GM10266 (cell line): ENCODE measurements at regions not wholly inside any gene's neighbourhood (a gene's known extent, or its start where the extent isn't known, plus 50 kb on each side); places are given as distances from the start of the nearest gene placed in this dataset.
A peak's percentile ranks its signal among the peaks of the same experiment; 100 is the strongest.
"Not testable (repeated sequence)": the region's sequence is repeated elsewhere in the genome, so short reads cannot be mapped to it uniquely, and the experiment has no call there.

Experiments used
- DNase-seq: peaks from one replicate; pipeline ENCODE4 v3.0.0; 2012; ENCODE audit errors: extremely low spot score

- not testable (repeated sequence) for DNase-seq
Observed at GRCh38 chr9:64499541-64499940, 785.5 kb downstream of the FOXD4L5 start.

DNA sequence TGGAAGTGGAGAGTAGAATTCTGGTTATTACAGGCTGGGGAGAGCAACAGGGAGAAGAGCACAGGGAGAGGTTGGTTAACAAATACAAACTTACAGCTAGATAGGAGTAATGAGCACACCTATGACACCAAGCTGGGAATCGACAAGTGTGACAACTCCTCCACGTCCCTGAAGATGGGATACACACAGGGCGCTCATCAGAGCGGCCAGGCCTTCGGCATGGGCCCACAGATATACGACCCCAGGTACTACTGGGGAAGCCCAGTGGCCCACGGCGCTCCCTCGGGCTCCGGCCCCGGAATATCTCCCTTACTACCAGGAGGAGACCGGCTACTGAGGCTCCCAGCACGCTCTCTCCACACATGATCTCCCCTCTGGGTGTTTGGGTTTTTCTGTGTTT, 786.6 kb downstream of the FOXD4L5 start:
- not testable (repeated sequence) for DNase-seq

DNA sequence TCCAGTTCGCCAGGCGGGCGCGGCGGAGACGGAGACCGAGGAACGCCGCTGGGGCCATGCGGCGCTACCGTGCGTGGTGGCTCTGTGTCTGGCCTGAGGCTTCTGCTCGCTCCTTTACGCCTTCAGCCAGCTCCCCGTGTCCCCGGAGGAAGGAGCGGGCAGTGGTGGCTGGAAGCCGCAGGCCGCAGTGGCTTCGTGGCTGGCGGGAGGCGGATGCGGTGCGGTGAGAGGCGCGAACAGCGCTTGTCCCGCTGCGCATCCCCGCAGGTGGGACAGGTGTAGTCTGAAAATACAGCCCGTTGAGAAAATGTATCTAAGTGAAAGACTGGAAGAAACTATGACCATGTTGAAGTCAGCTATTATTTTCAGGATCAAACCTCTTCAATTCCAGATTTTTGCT, 796.5 kb downstream of the FOXD4L5 start:
- DNase-seq = not testable (repeated sequence)

- DNase-seq = not testable (repeated sequence)
Observed at GRCh38 chr9:64486067-64486466, 798.9 kb downstream of the FOXD4L5 start.

GRCh38 chr9:64479095-64479494, 805.9 kb downstream of the FOXD4L5 start:
- DNase-seq = not testable (repeated sequence)

GRCh38 chr9:64468943-64469342, 816.1 kb downstream of the FOXD4L5 start:
- not testable (repeated sequence) for DNase-seq

- DNase-seq = not testable (repeated sequence)
Observed at GRCh38 chr9:64466052-64466599, 818.9 kb downstream of the FOXD4L5 start.

DNA sequence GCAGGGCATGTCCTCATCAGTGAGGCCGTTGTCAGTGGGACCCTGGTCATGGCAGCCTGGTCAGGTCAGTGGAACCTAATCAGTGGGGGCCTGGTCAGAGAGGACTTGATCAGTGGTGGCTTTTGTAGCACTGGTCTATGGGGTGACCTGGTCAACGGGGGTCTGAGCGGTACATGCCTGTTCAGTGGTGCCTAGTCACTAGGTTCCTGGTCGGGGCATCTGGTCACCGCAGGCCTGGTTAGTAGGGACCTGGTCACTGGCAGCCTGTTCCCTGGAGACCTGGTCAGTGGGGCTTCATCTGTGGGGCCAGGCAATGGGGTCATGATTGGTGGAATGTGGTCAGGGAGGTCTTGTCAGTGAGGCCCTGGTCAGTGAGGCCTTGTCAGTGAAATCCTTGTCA, 823.1 kb downstream of the FOXD4L5 start:
- DNase-seq = not testable (repeated sequence)

GRCh38 chr9:64458642-64459041, 826.4 kb downstream of the FOXD4L5 start:
- not testable (repeated sequence) for DNase-seq

- DNase-seq = not testable (repeated sequence)
Observed at GRCh38 chr9:64455107-64455648, 829.8 kb downstream of the FOXD4L5 start.

GRCh38 chr9:64452134-64452533, 832.9 kb downstream of the FOXD4L5 start:
- peak; percentile 1 for DNase-seq

DNA sequence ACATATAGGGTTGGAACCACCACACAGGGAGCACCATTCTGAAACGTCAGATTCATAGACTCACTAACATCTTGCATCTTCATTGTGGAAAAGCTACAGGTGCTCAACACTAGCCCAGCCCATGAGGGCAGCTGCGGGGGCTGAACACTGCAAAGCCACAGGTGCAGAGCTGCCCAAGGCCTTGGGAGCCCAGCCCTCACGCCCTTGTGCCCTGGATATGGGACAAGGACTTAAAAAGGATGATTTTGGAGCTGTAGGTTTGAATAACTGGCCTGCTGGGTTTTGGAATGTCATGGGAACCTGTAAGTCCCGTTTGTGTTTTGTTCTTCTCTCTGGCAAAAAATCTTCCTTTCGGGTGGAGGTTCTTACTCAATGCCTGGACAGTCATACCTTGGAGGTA, 834.4 kb downstream of the FOXD4L5 start:
- DNase-seq = not testable (repeated sequence)

DNA sequence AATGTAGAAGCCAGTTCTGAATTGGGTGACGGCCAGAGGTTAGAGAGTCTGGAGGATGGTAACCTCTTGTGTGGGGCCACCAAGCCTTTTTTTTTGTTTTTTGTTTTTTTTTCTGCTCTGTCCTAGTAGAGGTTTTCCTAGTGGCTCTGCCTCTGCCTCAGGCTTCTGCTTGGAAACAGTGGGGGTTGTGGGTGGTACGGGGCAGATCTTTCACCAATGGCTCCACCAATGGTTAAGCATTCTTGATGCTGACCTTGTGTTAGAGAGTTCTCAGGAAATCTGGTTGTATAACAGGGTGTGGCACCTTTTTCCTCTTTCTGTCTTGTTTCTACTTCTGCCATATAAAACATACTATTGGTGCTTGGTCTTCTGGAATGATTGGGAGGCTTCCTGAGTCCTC, 836.0 kb downstream of the FOXD4L5 start:
- not testable (repeated sequence) for DNase-seq

- not testable (repeated sequence) for DNase-seq
Observed at GRCh38 chr9:64444909-64445525, 840.0 kb downstream of the FOXD4L5 start.

DNA sequence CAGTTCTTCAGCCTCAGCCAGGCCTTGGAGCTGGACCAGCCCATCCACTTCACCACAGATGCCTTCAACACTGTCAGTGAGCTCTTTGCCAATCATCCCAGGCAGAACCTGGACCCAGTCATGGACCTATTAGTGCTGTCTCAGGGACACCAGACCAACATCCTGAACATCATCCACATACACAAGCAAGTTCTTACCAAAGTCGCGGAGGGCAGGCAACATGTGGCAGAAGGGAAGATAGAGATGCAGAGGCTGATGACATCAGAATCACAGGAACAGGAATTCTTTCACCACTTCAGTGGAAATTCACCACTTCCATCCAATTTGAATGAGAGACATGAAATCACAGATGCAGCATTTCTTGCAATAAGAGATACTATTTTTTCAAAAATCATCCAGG, 845.3 kb downstream of the FOXD4L5 start:
- not testable (repeated sequence) for DNase-seq
